ENCODE measurements at regions not wholly inside any gene's neighbourhood (a gene's known extent, or its start where the extent isn't known, plus 50 kb on each side); places are given as distances from the start of the nearest gene placed in this dataset.

DNA sequence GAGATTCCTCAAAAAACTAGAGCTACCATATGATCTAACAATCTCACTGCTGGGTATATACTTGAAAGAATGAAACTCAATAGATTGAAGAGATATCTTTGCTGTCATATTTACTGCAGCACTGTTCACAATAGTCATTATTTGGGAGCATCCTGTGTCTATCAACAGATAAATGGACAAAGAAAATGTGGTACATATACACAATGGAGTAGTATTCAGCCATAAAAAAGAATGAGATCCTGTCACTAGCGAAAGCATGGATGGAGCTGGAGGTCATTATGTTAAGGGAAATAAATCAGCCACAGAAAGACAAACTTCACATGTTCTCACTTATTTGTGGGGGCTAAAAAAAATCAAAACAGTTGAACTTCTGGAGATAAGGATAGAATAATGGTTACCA lies 505.7 kb upstream of the ARRDC3 start:
- TF ChIP-seq, protein P1, sequence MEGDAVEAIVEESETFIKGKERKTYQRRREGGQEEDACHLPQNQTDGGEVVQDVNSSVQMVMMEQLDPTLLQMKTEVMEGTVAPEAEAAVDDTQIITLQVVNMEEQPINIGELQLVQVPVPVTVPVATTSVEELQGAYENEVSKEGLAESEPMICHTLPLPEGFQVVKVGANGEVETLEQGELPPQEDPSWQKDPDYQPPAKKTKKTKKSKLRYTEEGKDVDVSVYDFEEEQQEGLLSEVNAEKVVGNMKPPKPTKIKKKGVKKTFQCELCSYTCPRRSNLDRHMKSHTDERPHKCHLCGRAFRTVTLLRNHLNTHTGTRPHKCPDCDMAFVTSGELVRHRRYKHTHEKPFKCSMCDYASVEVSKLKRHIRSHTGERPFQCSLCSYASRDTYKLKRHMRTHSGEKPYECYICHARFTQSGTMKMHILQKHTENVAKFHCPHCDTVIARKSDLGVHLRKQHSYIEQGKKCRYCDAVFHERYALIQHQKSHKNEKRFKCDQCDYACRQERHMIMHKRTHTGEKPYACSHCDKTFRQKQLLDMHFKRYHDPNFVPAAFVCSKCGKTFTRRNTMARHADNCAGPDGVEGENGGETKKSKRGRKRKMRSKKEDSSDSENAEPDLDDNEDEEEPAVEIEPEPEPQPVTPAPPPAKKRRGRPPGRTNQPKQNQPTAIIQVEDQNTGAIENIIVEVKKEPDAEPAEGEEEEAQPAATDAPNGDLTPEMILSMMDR (IDR thresholded peaks at IDR 0.05 in 8 of 11, conservative IDR thresholded peaks at IDR 0.05 in 3 of 11): no peak
- no peak for TF ChIP-seq POLR2AphosphoS5 (IDR thresholded peaks at IDR 0.05)
- TF ChIP-seq POLR2A (IDR thresholded peaks at IDR 0.05): no peak

All from spleen (tissue), 7 donors.